ENCODE measurements at regions not wholly inside any gene's neighbourhood (a gene's known extent, or its start where the extent isn't known, plus 50 kb on each side); places are given as distances from the start of the nearest gene placed in this dataset.

DNA sequence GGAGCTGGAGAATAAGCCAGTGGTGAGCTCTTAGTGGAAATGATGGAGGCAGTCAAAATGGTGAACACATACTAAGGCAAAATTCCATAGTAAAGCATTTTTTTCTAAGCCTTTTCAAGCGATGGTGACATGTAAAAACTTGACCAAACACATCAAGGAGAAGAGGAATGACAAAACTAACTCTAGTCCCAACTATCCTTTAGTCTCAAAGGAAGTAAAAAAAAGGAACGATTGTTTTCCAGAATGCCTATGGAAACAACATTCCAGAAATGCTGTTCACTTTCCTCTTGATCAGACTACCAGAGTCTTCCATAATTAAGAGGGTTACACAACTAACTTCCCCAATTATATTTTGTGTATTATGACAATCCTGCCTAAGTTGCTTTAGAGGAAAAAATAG is 715.6 kb downstream of the EPHA4 start:
- DNase-seq (ENCODE audit: low spot score): no peak

DNA sequence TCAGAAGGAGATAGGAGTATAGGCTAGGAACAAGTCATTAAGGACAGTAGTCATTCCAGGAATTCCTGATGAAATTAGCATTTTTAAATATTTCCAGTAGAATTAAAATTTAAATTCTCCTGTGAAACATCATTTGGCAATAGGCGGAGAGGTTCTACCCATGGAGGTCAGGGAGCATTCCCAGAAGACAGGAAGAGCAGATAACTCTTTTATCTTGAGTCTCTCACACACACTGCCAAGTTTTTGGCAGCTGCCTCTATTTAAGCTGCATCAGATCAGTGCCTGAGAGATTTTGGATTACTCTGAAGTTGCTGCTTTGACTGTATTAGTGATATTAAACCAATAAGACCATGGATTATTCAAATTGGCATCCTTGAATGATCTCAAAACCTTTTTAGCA is 714.7 kb downstream of the EPHA4 start:
- no peak for DNase-seq (ENCODE audit: low spot score)

DNA sequence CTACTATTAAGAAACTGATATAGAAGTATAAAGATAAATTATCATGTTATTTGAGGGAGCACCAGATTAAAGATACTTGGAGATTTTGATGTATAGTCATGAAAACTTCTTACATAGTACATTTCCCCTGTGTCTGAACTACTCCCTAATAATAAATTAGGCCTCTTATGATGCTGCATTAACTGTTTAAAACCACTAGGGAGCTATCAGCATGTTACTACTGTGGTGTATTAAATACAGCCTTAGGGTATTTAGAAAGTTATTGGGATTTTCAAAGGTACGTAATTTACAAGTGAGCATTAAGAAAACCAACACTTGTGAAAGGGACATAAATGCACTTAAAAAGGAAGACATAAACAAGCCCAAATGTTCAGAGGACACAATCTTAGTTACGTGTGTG is 714.0 kb downstream of the EPHA4 start:
- DNase-seq (ENCODE audit: low spot score): no peak

DNA sequence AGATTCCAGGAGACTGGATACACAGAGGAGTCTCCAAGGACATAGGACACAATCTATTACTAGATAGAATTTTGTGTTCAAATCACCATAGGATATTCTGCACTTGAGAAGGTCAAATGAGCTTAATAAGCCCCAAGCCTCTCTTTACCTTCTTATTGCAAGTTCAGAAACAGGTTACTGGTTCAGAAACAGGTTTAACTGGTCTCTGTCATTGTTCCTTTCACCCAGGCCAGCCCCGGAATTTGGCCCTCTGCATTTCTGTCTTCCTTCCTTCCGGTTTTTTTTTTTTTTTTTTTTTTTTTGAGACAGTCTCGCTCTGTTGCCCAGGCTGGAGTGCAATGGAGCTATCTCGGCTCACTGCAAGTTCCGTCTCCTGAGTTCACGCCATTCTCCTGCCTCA is 700.2 kb downstream of the EPHA4 start:
- no peak for DNase-seq (ENCODE audit: low spot score)

DNA sequence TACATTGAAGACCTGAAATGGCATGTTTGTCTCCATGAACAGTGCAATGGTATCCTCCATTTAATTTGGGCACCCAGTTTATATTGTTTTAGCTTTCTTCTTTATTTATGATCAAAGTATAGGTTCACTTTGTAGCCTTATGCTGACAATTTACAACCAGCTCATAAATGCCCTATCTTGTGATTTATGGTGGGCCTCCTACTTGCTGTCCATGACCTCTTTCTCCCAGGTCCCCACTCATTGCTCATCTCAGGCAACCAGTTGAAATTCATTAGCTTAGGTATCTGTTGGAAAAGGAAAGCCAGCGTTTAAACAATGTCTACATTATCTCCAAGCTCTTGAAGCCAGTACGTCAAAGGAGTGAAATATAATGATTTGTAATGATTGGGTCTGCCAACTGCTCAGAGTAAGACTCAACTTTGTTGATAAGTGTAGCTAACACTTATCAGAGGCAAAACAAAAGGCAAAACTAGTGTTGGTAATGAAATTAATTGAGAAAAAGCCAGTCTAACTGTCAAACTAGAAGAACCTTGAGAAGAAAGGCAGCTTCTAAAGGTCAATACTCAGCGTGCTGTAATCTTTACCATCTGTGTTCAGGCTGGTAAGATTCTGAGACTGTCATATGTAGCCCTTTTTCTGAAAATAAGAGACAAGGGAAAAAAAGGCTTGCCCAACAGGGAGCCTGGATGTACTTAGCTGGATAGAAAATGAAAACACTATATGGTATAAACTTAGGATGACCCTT is 695.9 kb downstream of the EPHA4 start:
- DNase-seq (ENCODE audit: low spot score): no peak

DNA sequence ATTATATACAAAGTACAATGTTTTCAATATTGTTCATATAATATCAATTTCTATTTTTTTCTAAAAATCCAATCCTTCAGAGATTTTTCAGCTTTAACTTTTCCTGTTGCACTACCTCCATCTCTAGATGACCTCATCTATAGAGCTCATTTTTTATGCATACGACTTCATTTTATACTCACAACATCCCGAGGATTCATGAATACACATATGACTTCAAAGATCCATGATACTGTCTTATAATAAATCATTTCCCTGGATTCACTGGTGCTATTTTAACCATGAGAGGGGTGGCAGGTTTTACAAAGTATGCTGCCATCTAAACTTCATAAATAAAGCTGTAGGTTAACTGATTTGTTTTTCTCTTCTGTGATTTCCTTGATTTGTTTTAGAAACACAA is 694.6 kb downstream of the EPHA4 start:
- no peak for DNase-seq (ENCODE audit: low spot score)

DNA sequence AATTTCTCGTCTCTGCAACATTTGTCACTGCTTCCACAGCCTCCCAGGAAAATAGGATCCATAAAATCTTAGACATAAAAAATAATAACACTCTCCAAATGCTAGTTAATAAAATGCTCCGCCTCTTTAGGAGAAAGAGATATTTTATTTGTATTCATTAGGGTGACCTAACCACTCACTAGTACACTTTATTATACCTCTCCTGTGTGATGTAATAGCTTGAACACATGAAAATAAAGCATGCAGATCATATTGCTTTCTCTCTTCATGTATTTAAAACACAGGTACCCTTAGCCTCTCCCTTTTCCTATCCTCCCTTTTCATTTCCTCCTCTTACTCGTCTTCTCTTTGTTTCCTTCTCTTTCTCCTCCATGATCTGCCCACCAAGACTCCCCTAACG is 694.2 kb downstream of the EPHA4 start:
- DNase-seq (ENCODE audit: low spot score): no peak

DNA sequence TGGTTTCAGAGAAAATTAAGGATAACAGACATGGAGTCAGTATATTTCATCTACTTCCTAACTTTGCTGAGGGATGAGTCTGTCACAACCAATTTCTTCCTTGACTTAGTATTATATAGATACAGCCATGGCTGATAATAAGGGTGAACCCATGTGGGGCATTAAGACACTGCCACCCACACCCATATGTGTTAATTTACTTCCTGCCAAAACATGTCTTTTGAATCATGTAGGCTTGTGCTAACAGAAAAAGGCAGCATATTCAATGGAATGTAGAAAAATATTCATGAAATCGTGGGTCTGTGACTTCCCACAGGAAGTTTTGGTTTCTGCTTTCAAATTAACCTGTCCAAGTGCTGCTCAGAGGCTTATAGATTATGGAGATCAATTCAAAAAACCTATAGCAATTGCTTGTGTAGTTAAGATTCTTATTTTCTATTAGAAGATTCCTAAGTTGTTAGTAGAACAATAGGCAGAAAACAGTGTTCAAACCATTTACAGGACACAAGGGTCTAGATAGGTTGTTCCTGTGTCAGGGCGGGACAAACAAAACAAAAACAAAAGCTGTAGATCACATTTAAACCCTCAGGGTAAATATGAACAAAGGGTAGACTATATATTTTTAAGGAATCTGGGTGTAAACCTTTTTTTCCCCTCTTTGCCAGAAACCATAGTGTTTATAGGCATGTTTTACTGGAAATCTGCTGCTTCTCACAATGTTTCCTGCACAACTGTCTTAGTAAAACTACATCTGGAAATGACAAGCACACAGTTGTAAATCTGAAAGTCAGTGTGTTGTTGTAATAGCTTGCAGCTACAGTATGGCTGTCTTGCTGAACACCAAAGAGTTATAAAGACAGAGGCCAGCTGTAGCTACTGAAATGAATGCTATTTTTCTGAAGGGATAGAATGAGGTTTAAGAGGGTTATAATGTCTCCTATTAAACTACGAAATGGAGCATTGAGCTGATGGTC is 691.2 kb downstream of the EPHA4 start:
- no peak for DNase-seq (ENCODE audit: low spot score)

DNA sequence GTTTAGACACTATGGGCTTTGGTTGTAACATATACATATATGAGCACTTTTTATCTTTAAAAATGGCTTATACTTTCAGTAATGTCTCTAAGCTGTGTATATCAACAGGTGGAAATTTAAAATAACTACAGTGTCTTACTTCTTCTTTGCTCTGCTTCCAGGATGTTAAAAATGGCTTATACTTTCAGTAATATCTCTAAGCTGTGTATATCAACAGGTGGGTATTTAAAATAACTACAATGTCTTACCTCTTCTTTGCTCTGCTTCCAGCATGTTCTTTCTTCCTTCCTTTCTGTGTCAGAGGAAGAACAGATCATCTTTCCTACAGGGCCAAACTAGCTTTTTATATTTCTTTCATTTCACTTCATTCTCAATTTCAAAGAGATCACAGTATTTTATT is 689.6 kb downstream of the EPHA4 start:
- no peak for DNase-seq (ENCODE audit: low spot score)

DNA sequence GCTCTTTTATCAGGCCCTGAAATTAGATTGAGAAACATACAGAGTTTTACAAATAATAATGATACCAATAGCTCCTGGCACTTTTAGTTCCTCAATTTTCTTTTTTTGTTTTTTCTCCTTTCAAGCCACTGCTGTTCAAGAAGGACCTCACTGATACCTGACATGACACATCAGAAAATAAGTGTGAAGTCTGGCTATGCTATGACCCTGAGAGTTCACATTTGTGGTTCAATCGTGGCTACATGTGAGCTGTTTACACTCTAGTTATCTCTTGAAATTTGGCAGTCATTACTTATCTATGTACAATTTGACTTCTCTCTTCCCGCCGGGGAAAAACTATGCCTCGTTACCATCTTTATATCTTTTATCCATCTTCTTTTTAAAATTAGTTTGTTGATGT is 686.5 kb downstream of the EPHA4 start:
- DNase-seq (ENCODE audit: low spot score): no peak

DNA sequence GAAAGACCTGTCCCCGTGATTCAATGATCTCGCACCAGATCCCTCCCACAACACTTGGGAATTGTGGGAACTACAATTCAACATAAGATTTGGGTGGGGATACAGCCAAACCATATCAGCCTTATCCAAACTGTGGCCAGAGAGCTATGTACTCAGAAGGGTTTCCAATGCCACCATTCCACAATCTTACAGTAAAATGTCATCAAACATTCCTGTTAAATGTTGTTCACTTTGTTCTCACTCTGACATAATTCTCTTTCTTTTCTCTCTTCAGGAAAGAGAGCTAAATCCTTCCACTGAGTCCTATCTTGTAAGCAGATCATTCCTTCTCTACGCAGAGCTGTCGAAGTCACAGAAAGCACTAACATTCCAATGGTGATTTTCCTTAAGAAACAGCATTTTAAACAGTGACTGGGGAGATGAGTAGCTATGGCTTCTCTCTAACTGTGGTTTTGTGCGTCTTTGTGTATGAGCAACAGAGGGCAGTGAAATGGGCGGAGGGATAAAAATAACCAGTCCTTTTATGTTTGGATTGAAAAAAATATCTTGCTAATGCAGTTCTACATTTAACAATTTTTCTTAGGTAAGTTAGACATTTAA is 684.7 kb downstream of the EPHA4 start:
- DNase-seq (ENCODE audit: low spot score): no peak

DNA sequence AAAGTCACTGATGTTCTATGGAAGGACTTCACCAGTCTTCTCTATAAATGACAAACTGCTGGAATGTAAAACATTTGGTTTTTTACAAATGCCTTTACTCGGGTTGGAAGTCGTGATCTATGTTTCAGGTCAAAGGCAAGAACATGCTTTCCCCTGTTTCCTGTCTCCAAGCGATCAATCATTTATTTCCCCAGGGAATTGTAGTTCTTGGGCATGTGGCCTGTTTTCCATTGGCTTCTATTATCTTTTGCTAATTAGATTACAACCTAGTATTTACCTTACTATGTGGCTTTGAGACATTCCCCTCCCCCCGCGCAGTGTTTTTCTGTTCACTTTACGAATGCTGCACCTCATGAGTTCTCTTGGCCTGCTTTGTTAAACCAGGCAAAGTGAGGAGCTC is 684.2 kb downstream of the EPHA4 start:
- no peak for DNase-seq (ENCODE audit: low spot score)

DNA sequence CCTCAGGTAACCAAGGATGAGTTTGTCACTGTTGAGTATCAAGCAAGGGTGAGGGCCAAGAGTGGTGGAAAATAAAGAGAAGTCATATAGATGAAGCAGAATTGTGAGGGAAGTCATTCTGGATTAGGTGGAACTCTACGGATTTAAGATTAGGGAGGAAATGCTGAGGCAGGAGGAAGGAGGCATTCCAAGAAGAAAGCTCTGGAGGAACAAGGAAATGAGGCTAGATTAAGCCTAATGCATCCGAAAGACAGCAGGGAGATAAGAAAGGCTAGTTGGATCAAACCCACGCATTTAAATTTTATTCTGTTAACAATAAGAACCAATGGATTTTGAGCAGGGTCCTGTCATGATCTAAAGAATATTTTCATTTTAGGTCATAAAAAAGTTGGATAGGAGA is 681.2 kb downstream of the EPHA4 start:
- no peak for DNase-seq (ENCODE audit: low spot score)

DNA sequence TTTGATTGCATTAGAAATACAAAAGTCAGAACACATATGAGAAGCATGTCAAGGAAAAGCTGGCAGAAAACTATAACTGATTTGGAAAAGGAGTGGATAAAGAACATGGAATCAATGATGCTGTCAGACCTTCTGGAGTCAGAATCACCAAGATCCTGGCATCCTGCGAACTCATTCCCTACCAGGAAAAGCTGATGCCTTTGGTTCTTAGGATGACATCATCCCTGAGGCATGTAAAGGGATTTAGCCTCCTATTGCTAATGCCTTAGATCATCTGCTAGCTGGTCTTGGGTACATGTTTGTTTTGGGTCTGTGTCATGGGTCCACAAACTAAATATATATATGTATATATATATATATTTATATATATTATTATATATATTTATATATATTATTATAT is 680.7 kb downstream of the EPHA4 start:
- peak; percentile 76 for DNase-seq (ENCODE audit: low spot score)

DNA sequence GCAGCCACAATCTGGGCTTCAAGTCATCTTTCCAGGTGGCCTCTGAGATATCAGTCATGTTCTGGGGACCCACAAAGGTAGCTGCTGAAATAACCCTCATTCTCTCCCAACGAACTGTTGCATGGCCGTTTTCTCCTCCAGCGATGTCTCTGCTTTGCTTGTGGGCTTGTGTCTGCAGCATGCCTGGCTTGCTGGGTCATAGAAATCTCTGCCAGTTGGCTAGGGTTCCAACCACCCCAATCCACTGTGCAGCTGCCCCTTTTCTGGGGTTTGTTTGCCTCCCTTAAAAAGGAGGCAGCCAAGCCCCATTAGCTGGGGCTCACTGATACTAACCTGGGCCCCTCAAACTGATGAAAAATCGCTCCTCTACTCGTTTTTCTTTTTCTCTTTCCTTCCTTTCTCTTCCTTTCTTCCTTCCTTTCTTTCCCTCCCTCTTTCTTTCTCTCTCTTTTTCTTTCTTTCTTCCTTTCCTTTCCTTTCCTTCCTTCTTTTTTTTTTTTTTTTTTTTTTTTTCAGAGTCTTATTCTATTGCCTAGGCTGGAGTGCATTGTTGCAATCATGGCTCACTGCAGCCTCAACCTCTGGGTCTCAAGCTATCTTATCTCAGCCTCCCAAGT is 680.0 kb downstream of the EPHA4 start:
- DNase-seq (ENCODE audit: low spot score): no peak

DNA sequence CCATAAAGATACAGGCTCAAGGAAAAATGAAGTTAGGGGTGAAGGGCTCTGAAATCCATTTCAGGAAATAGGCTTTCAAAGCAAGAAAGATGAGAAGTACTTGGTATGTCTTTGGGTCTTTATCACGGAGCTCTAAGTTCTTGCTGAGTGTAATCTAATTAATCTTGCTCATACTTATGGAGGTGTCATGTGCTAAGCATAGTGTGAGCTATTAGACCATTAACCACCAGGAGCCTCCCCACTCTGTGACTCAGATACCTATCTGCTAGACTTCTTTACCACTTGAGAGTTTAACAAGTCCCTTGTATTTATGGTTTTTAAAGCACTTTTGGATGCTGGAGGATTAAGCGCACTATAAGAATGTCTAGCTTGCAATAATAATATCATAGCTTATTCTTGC is 678.7 kb downstream of the EPHA4 start:
- DNase-seq (ENCODE audit: low spot score): no peak

DNA sequence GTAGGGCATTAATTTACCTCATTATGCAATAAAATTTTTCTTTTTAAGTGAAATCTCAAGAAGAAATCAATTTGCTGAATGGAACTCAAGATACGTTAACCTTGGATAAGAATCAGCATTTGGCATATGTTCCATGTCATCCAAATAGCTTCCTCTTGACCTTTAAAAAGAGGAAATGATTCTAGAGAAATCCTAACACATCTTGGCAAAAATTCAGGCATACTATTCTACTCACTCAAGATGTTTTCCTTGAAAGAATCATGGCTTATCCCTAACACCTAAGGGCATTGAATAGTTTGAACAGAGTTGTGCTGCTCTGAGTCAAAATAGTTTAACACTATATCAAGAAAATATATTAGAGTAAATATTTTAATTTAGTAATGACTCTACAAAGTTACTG is 678.0 kb downstream of the EPHA4 start:
- DNase-seq (ENCODE audit: low spot score): no peak

DNA sequence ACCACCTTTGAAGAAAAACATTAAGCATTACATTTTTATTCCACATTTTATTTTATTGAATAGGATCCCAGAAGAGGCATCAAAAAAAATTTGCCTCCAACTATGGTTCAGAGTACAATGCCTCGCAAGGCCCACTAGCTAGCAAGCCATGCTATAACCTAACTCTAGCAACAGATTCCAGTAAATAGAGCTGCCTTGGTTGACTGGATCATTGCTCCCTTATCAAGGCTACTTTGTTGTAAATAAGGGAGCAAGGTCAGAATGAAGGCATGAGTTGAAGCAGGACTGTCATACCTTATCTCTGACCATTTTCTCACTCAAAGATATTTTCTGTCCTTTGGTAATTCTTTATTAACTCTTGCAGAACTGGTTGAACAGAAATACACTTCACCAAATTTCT is 672.6 kb downstream of the EPHA4 start:
- no peak for DNase-seq (ENCODE audit: low spot score)

DNA sequence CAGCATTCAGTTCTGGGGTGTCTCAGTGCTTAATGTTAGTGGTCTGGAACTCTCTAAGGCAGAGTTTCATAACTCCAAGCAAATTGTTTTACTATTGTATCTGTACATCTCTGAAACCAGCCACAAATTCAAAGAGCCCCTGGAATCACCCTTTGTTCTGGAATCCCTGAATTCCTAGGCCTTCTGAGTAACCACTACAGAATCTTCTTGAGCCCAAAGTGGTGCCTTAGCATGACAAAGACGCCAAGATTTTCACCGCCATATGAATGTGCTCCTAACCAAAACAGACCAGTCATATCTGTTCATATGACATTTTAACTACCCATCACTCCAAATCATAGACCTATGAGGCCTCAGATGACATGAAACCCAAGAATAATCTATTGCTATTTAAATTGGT is 668.1 kb downstream of the EPHA4 start:
- no peak for DNase-seq (ENCODE audit: low spot score)

DNA sequence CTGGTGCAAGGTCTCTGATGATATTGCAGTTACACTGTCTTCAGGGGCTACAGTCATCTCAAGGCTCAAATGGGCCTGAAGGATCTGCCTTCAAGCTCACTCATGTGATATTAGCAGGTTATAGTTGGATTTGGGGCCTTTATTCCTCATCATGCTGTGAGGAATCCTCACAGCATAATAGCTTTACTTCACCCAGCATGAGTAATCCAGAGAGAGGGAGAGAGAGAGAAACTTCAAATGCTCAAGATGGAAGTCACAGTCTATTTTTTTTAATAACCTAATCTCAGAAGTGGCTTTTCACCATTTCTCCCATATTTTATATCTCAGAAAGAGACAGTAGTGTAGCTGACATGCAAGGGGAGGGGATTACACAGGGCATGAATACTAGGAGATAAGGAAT is 658.7 kb downstream of the EPHA4 start:
- no peak for DNase-seq (ENCODE audit: low spot score)

DNA sequence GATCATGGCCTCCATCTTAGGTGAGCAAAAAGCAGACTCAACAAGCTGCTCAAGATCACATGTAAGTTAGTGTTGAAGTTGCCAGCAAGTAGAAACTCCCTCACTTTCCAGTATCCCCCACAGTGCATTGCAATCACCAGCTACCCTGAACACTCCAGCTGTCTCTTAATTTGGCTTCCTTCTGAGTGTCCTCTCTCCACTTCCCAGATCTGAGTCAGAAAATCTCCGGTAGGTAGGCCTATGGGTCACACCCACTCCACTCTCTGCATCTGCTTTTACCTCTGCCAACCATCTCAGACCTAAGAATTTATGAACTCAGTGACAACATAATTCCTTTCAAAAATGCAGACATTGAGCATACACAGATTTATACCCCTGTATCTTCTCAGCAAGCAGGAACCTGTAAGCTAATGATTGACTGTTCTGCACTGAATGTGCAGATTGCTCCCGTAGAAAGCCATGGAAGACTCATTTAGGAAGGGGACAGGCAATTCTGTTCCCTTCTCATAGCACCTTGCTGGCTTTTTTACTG is 656.9 kb downstream of the EPHA4 start:
- no peak for DNase-seq (ENCODE audit: low spot score)

DNA sequence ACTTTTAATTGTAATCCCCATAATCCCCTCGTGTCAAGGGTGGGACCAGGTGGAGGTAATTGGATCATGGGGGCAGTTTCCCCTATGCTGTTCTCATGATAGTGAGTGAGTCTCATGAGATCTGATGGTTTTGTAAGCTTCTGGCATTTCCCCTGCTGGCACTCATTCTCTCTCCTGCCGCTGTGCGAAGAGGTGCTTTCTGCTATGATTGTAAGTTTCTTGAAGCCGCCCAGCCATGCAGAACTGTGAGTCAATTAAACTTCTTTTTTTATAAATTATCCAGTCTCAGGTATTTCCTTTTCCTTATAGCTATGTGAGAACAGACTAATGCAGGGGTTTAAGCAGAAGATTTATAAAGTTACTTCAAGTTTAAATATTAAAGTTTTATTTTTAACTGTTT is 655.2 kb downstream of the EPHA4 start:
- no peak for DNase-seq (ENCODE audit: low spot score)
